NT2/D1 (cell line): ENCODE measurements at regions not wholly inside any gene's neighbourhood (a gene's known extent, or its start where the extent isn't known, plus 50 kb on each side); places are given as distances from the start of the nearest gene placed in this dataset.

Source experiments
- SUZ12 ChIP-seq: IDR thresholded peaks from 2 replicates; pipeline ENCODE4 v1.6.1; 2011; ENCODE audit not compliant: insufficient read length, insufficient read depth; ENCODE audit errors: extremely low read depth
- YY1 ChIP-seq: IDR thresholded peaks from 2 replicates; pipeline ENCODE4 v1.6.1; 2011; ENCODE audit not compliant: insufficient read length, insufficient read depth
- ZNF274 ChIP-seq: IDR thresholded peaks from 2 replicates; pipeline ENCODE4 v1.6.1; 2011; ENCODE audit warnings: mild to moderate bottlenecking, low read depth, low read length

- TF ChIP-seq ZNF274 (no peak), SUZ12 (no peak), YY1 (no peak)
Observed at GRCh38 chr9:78994471-78994870, 577.3 kb upstream of the TLE4 start.
